ENCODE measurements at regions not wholly inside any gene's neighbourhood (a gene's known extent, or its start where the extent isn't known, plus 50 kb on each side); places are given as distances from the start of the nearest gene placed in this dataset.

GRCh38 chr11:104541701-104542100 lies 356.6 kb downstream of the CASP12 start:
- H3K4me3 ChIP-seq (replicated peaks in 1 of 2; ENCODE audit: low read depth in 2 of 2, low read length in 2 of 2): no peak overlapping the region
- DNase-seq (ENCODE audit: low read depth in 2 of 2): no peak
- TF ChIP-seq CTCF (IDR thresholded peaks at IDR 0.05; ENCODE audit: low read depth, low read length): no peak

GRCh38 chr11:104538313-104538712 lies 359.9 kb downstream of the CASP12 start:
- TF ChIP-seq CTCF (IDR thresholded peaks at IDR 0.05; ENCODE audit: low read depth, low read length): no peak
- DNase-seq (ENCODE audit: low read depth in 2 of 2): no peak
- H3K4me3 ChIP-seq (replicated peaks in 1 of 2; ENCODE audit: low read depth in 2 of 2, low read length in 2 of 2): no peak overlapping the region

- peak; percentile 63 to 66 for DNase-seq (ENCODE audit: low read depth in 2 of 2)
- no peak for TF ChIP-seq CTCF (IDR thresholded peaks at IDR 0.05; ENCODE audit: low read depth, low read length)
Measured at GRCh38 chr11:104534278-104534677, 364.0 kb downstream of the CASP12 start.

GRCh38 chr11:104531894-104532293 lies 366.4 kb downstream of the CASP12 start:
- DNase-seq (ENCODE audit: low read depth in 2 of 2): no peak
- no peak for TF ChIP-seq CTCF (IDR thresholded peaks at IDR 0.05; ENCODE audit: low read depth, low read length)
- H3K4me3 ChIP-seq (replicated peaks in 1 of 2; ENCODE audit: low read depth in 2 of 2, low read length in 2 of 2): no peak overlapping the region

More at GRCh38 chr11:104534278-104534677, 364.0 kb downstream of the CASP12 start:
- H3K4me3 ChIP-seq (replicated peaks in 1 of 2; ENCODE audit: low read depth in 2 of 2, low read length in 2 of 2): no peak overlapping the region

- H3K4me3 ChIP-seq (replicated peaks in 1 of 2; ENCODE audit: low read depth in 2 of 2, low read length in 2 of 2): no peak overlapping the region
- peak; percentile 35 for TF ChIP-seq CTCF (IDR thresholded peaks at IDR 0.05; ENCODE audit: low read depth, low read length)
- peak in 1 of 2 donors; percentile 23 for DNase-seq (ENCODE audit: low read depth in 2 of 2)
Measured at GRCh38 chr11:104531075-104531474, 367.1 kb upstream of the PDGFD start.

- DNase-seq (ENCODE audit: low read depth in 2 of 2): no peak
- no peak overlapping the region for H3K4me3 ChIP-seq (replicated peaks in 1 of 2; ENCODE audit: low read depth in 2 of 2, low read length in 2 of 2)
- TF ChIP-seq CTCF (IDR thresholded peaks at IDR 0.05; ENCODE audit: low read depth, low read length): no peak
Measured at GRCh38 chr11:104529906-104530305, 366.0 kb upstream of the PDGFD start.

GRCh38 chr11:104529213-104529612 lies 365.3 kb upstream of the PDGFD start:
- TF ChIP-seq CTCF (IDR thresholded peaks at IDR 0.05; ENCODE audit: low read depth, low read length): no peak
- no peak overlapping the region for H3K4me3 ChIP-seq (replicated peaks in 1 of 2; ENCODE audit: low read depth in 2 of 2, low read length in 2 of 2)
- DNase-seq (ENCODE audit: low read depth in 2 of 2): peak in 1 of 2 donors; percentile 26
